Calu3 (cell line): ENCODE measurements at regions not wholly inside any gene's neighbourhood (a gene's known extent, or its start where the extent isn't known, plus 50 kb on each side); places are given as distances from the start of the nearest gene placed in this dataset.

Experiments
- BruUV-seq: library from RNA; stranded (reverse); fragments of 400-500 nt; replicated peaks from 2 replicates; lab custom pipeline; 2021; lab: Mats Ljungman, UMichigan
- CTCF ChIA-PET: fragments of 300-600 bp; sonication (Branson Sonifier 250); formaldehyde crosslinking; loops from one replicate; lab custom pipeline; 2022; ENCODE audit warnings: antibody characterized with exemption; lab: Charles Lee
- DNase-seq: peaks from one replicate; pipeline ENCODE4 v3.0.0; 2022
- H3K27ac Mint-ChIP-seq: one replicate; pipeline ENCODE4 v1.8.0; 2022; ENCODE audit warnings: mixed read lengths; ENCODE audit not compliant: unreplicated experiment
- H3K27me3 Mint-ChIP-seq: one replicate; pipeline ENCODE4 v1.8.0; 2022; ENCODE audit warnings: mixed read lengths; ENCODE audit not compliant: unreplicated experiment
- H3K36me3 Mint-ChIP-seq: one replicate; pipeline ENCODE4 v1.8.0; 2022; ENCODE audit warnings: mild to moderate bottlenecking, moderate library complexity, mixed read lengths; ENCODE audit not compliant: insufficient read depth, unreplicated experiment
- H3K4me1 Mint-ChIP-seq: one replicate; pipeline ENCODE4 v1.8.0; 2022; ENCODE audit warnings: mild to moderate bottlenecking, low read depth, mixed read lengths; ENCODE audit not compliant: unreplicated experiment
- H3K4me3 Mint-ChIP-seq: one replicate; pipeline ENCODE4 v1.8.0; 2022; ENCODE audit warnings: mild to moderate bottlenecking, low read depth, moderate library complexity, mixed read lengths; ENCODE audit not compliant: unreplicated experiment
- H3K9me3 Mint-ChIP-seq: one replicate; pipeline ENCODE4 v1.8.0; 2022; ENCODE audit warnings: low read depth, mixed read lengths; ENCODE audit not compliant: unreplicated experiment
- CTCF ChIP-seq: fragments of 200-600 bp; IDR thresholded peaks from one replicate; pipeline ENCODE4 v1.8.0; 2022; ENCODE audit warnings: antibody characterized with exemption; ENCODE audit not compliant: unreplicated experiment
- intact Hi-C: fragments of 100-400 bp; cut with micrococcal nuclease; formaldehyde crosslinking; loops from one replicate; pipeline ENCODE4 v1.10.0; 2022; ENCODE audit not compliant: unreplicated experiment

- Mint-ChIP-seq H3K27me3 (no peaks in the 10 kb centered on the region), H3K4me1 (no peaks in the 10 kb centered on the region), H3K4me3 (no peak overlapping the region), H3K36me3 (no peaks in the 10 kb centered on the region), H3K27ac (no peak overlapping the region), H3K9me3 (peaks cover 12% of the 10 kb centered on the region)
- BruUV-seq = no TSS peak
- CTCF ChIA-PET = no interaction called here
- DNase-seq = no peak
- TF ChIP-seq CTCF = no peak
- intact Hi-C loops = no loop called here
Observed at GRCh38 chr2:51969347-51969746, 937.4 kb upstream of the NRXN1 start.

GRCh38 chr2:51960841-51961335, 929.0 kb upstream of the NRXN1 start:
- intact Hi-C loops = no loop called here
- H3K4me1 Mint-ChIP-seq = no peaks in the 10 kb centered on the region
- no peak for TF ChIP-seq CTCF
- CTCF ChIA-PET = no interaction called here
- no TSS peak for BruUV-seq
- peaks cover 10% of the 10 kb centered on the region for H3K9me3 Mint-ChIP-seq
- no peaks in the 10 kb centered on the region for H3K27me3 Mint-ChIP-seq
- no peak overlapping the region for H3K27ac Mint-ChIP-seq
- H3K4me3 Mint-ChIP-seq = no peak overlapping the region
- no peak for DNase-seq
- no peaks in the 10 kb centered on the region for H3K36me3 Mint-ChIP-seq

GRCh38 chr2:51960281-51960680, 928.3 kb upstream of the NRXN1 start:
- no peaks in the 10 kb centered on the region for H3K36me3 Mint-ChIP-seq
- intact Hi-C loops = no loop called here
- CTCF ChIA-PET = no interaction called here
- no peak for TF ChIP-seq CTCF
- no peak for DNase-seq
- H3K4me1 Mint-ChIP-seq = no peaks in the 10 kb centered on the region
- H3K27ac Mint-ChIP-seq = no peak overlapping the region
- no peak overlapping the region for H3K4me3 Mint-ChIP-seq
- H3K27me3 Mint-ChIP-seq = no peaks in the 10 kb centered on the region
- peaks cover 7% of the 10 kb centered on the region for H3K9me3 Mint-ChIP-seq
- no TSS peak for BruUV-seq

- peaks cover 7% of the 10 kb centered on the region for H3K9me3 Mint-ChIP-seq
Observed at GRCh38 chr2:51959696-51960095, 927.8 kb upstream of the NRXN1 start.

More at GRCh38 chr2:51959696-51960095, 927.8 kb upstream of the NRXN1 start:
- intact Hi-C loops = no loop called here
- CTCF ChIA-PET = no interaction called here
- BruUV-seq = no TSS peak
- Mint-ChIP-seq H3K27me3 (no peaks in the 10 kb centered on the region), H3K36me3 (no peaks in the 10 kb centered on the region), H3K4me3 (no peak overlapping the region), H3K27ac (no peak overlapping the region), H3K4me1 (no peaks in the 10 kb centered on the region)
- TF ChIP-seq CTCF = no peak
- DNase-seq = no peak
